ENCODE measurements at regions not wholly inside any gene's neighbourhood (a gene's known extent, or its start where the extent isn't known, plus 50 kb on each side); places are given as distances from the start of the nearest gene placed in this dataset.
"Not testable (repeated sequence)": the region's sequence is repeated elsewhere in the genome, so short reads cannot be mapped to it uniquely, and the experiment has no call there.

DNA sequence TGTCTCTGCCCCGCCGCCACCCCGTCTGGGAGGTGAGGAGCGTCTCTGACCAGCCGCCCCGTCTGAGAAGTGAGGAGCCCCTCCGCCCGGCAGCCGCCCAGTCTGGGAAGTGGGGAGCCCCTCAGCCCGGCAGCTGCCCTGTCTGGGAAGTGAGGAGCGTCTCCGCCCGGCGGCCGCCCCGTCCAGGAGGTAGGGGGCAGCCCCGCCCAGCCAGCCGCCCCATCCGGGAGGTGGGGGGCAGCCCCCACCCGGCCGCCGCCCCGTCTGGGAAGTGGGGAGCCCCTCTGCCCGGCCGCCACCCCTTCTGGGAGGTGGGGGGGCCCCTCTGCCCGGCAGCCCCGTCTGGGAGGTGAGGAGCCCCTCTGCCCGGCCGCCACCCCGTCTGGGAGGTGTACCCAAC, 59.1 kb upstream of the TENM4 start:
- TF ChIP-seq POLR2A (IDR thresholded peaks at IDR 0.05): not testable (repeated sequence)
- TF ChIP-seq, protein P1, sequence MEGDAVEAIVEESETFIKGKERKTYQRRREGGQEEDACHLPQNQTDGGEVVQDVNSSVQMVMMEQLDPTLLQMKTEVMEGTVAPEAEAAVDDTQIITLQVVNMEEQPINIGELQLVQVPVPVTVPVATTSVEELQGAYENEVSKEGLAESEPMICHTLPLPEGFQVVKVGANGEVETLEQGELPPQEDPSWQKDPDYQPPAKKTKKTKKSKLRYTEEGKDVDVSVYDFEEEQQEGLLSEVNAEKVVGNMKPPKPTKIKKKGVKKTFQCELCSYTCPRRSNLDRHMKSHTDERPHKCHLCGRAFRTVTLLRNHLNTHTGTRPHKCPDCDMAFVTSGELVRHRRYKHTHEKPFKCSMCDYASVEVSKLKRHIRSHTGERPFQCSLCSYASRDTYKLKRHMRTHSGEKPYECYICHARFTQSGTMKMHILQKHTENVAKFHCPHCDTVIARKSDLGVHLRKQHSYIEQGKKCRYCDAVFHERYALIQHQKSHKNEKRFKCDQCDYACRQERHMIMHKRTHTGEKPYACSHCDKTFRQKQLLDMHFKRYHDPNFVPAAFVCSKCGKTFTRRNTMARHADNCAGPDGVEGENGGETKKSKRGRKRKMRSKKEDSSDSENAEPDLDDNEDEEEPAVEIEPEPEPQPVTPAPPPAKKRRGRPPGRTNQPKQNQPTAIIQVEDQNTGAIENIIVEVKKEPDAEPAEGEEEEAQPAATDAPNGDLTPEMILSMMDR (IDR thresholded peaks at IDR 0.05 in 4 of 5, conservative IDR thresholded peaks at IDR 0.05 in 1 of 5): not testable (repeated sequence)

Measured in gastrocnemius medialis (tissue), 4 donors.